Nucleus accumbens (tissue), 56 donors: ENCODE measurements at regions not wholly inside any gene's neighbourhood (a gene's known extent, or its start where the extent isn't known, plus 50 kb on each side); places are given as distances from the start of the nearest gene placed in this dataset.

Experiments used
- DNase-seq, 56 donors: peaks; one replicate each; lab custom pipeline; 2025; lab: John Stamatoyannopoulos, UW

DNA sequence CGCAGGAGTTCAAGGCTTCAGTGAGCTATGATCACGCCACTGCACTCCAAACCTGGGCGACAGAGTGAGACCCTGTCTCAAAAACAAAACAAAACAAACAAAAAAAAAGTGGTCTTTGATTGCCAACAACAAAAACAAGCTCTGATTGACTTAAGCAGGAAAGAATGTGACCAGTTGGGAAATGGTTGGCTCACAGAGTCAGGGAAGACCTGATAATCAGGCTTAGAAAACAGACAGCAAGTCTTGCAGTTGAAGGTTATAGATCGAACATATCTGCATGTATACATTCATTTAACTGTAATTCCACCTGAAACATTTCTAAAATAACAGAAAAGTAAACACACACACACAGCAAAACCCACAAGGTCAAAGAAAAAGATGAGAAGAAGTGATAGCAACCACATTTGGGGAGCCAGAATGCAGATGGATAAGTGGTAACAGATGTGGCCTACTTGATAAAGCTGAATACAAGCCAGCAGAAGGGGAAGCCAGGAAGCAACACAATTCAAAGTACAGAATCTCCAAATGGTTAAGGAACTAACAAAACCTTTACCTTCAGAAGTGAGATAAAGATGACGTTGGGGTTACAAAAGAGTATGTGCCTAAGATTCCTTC is 699.9 kb upstream of the ZNF385D start:
- DNase-seq: no peak

DNA sequence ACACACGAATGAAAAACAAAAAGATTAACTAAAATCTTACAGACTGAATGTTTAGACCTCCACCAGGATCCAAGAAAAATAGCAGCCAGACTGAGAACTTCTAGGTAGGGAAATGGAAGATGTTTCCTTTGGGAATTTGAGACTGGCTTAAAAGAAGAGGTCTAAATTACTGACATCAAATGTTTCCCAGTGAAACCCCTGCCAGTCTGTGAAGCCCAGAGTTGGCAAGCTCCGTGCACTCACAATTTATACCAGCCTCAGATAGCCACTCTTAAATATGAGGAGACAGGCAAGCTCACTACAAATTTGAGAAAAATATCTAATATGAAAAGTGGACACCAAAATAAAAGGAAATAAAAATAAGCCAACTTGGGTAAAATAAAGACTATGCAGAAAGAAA is 700.5 kb upstream of the ZNF385D start:
- DNase-seq: no peak

DNA sequence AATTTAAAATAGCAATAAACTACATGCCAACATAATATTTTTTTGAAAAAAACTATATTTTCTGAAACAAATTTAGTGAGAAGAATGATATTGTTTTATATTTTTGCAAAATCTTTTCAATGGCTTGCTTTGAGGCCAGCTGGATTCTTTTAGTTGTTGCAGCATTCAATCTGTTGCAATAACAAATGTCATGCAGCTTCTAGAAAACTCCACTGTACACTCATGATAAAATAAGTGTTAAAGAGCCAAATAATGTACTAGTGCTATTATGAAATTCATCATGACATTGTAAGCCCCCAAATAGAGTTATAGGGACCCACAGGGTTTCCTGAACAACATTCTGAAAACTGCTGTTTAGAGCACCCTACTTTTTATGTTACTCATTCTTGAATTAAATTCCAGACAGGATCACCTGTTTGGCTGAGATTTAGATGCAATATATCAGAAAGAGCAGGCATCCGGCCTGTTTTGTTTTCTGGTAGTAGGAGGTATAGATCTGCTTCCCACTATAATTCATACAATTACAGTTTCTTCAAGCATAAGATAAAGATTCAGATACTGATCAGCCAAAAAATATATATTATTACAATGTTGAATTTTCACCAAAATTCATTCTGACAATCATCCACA is 703.0 kb upstream of the ZNF385D start:
- no peak for DNase-seq

DNA sequence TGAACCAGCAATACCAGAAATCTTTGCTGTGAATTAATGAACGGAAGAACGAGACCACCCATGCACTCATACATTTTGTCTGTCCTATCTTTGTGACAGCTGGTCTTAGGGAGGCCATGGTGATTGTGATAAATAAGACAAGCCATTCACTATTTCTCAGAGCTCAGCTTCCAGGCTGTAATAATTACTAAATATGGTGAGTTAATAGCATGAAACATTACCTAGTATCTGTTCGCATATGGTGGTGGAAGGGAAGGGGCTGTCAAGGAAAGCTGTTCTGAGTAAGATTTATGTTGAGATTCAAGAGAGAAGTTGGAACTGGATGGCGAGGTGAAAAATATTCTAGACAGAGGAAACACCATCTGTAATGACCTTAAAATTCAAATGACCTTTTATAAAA is 719.0 kb upstream of the ZNF385D start:
- no peak for DNase-seq

DNA sequence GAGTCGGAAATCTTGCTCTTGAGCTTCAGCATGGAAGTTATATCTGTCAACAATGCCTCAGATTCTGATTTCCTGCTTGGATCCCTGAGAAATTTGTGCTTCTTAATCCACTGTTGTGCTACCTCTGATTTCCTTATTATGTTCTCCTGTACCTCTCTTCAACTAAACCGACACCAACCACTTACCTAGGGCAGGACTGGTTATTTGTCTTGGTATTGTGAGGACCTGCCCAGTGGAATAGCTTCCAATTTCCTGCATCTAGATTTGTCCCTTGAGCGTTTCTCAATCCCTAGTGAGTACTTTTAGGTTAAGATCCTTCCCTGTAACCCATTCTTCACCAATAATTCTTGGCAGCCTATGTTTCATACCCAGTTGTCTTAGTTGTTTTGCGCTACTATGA is 720.5 kb upstream of the ZNF385D start:
- DNase-seq: no peak

DNA sequence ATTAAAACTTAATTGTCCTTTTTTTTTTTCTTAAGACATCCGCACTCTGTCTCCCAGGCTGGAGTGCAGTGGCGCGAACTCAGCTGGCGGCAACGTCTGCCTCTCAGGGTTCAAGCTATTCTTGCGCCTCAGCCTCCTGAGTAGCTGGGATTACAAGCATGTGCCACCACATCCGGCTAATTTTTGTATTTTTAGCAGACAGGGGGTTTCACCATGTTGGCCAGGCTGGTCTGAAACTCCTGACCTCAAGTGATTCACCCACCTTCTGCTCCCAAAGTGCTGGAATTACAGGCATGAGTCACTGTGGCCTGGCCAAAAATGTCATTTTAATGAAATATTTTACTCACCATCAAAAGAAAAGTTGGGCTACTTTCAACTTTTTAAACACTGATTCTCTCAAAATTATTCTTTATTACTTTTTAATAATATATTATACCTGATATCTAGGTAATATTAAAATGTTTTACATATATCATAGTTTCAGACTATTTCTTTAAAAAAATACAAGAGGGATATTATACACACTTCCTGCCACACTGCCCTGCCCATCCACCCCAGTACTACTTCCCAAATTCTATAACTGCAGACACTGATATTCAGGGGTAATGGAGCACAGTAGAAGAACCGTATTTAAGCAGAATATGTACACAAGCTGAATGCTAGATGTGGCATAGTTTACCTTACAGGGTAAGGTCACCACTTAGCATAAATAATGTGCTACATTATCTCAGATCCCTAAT is 723.9 kb upstream of the ZNF385D start:
- DNase-seq: no peak

DNA sequence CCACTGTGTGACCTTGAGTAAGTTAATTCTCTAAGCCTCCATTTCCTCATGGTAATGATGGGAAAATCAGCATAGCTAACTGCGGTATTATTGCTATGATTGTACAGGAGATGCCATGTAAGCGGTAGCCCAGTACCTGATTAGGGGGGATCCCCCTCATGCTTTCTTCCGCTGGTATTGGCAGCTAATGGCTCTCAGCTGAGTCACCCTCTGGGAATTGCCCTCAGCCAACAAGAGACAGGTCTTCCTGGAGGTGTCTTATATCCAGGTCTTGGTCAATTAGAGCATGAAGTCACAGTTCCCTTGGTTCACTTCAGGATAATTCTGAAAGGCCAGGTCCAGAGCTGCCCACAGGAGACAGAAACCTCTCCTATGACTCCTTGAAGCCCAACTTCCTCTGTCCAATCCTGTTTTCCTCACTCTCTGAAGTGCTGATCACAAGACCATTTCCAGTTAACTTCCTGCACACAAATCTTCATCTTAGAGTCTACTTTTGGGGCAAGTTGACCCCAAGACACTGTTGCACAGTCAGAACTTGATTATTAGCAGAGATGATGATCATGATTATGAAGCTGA is 724.7 kb upstream of the ZNF385D start:
- no peak for DNase-seq

DNA sequence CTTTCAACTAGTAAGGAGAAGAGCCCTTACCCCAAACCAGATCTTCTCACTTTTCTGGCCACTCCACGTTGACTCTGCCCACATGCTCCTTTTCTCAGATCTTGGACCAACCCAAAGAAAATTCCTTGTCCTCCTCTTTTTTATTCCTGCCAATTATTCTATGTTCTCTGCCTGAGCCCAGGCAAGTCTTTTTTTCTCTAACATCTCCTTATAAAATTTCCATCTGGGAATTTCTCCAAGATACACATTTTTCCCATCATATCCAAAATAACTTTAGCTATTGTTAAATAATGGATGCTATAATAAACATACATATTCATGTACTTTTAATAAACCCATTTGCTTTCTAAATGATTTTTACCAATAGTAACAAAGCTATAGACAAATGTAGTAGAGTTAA is 726.0 kb upstream of the ZNF385D start:
- DNase-seq: no peak

DNA sequence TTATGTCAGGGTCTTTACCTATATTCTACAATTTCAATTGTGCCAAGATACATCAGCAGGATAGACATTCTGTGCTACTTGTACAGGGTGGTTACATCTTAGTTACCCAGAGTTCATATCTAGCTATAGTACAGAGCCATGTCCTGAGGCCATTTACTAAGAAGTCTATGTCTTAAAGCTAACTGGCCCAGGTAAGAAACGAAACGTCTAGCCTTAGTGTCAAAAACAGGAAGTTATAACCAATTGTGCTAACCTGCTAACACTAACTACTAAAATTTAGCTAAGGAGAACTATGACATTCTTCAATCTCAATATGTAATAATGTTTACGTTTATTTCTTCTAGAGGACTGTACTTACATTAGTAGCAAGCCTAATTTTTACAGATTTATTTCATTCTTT is 717.2 kb upstream of the UBE2E2 start:
- DNase-seq: no peak

DNA sequence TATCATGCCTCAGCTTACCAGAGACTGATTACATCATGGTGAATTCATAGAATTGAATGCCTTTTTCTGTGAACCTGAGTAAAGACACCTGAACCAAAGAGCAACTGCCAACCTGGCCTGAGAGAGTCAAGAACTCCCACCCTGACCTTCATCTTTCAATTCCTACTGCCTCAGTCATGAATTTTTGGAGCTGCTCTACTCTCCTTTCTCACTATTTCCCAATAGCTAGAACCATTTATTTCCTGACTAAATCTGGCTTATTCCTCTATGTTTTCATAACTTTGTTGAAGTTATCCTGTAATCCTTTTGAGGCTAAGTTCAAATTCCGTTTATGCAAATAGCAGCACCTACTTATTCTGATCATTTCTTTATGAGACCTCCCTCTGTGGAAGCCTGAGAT is 712.4 kb upstream of the UBE2E2 start:
- DNase-seq: no peak

DNA sequence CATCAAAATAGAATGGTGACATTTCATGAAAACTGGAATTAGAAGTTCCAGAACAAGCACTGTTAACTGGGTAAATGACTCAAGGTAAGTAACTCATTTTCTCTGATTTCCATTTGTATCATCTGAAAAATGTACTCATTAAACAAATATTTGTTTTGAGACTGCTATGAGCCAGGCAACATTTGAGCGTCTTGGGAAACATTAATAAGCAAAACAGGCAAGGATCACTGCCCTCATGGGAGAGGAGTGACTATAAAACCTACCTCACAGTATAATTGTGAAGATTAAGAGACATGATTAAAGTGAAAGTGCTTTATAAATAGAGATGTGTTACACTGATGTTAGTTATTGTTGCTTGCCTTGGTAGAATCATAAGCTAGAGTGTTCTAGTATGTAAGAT is 711.8 kb upstream of the UBE2E2 start:
- DNase-seq: no peak

DNA sequence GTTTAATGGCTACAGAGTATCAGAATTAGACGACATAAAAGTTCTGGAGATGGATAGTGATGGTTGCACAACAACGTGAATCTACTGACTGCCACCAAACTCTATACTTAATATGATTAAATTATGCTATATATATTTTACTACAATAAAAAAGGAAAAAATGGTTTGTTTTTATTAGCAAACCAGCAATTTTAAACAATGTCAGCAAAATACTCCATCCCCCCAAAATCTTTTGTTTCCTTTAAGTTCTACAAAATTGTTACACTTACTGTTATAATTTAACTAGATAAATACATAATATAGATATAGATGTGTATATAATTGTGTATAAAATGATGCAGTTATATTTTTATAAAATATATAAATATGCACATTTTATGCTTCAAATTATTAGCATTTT is 710.8 kb upstream of the UBE2E2 start:
- DNase-seq: no peak

DNA sequence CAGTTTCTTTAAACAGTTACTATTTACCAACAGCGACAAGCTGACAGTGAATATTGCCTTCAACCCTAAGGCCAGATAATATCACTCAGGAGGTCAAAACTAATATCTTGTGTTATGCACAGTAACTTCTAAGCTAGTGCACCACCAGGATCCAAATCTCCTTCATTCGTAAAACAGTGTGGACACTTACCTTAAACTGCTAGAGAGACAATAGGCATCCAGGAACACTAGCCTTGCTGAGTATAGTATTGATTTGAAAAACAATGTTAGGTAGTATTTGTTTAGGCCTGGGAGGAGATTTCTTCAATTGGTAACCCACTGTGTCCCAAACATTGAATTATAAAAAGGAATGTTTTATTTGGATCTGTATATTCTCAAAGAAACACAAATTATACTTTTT is 707.9 kb upstream of the UBE2E2 start:
- no peak for DNase-seq

DNA sequence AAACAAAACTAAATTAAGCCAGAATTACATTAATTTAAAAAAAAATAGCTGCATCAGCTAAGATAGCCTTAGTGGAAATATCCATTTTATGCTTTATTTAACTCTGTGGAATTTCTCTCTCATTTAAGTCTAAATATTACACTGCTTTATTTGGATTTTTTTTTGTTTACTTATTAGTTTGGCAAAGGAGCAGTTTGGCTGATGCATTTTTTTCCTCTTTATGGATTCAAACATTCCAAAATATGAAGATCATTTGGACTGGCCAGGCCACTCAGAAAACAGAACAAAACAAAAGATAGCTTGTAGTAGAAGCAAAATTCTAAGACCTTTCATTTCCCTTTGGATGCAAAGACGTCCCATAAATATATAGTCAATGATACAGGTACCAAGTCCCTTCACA is 707.3 kb upstream of the UBE2E2 start:
- no peak for DNase-seq

DNA sequence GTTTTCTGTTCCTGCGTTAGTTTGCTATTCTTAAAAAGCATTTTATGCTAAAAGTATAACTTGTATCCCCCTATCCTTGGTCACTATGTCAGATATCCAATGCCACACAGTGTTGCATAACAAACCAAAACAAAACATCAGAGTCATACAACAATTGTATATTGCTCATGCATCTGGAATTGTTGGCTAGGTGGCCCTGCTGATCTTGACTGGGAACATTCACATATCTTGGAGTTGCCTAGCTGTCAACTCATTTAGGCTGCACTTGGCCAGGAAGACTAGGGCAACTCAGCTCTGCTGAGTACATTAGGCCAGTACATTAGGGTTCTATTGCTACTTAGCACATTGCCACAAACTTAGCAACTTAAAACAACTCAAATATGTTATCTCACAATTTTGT is 706.5 kb upstream of the UBE2E2 start:
- no peak for DNase-seq

DNA sequence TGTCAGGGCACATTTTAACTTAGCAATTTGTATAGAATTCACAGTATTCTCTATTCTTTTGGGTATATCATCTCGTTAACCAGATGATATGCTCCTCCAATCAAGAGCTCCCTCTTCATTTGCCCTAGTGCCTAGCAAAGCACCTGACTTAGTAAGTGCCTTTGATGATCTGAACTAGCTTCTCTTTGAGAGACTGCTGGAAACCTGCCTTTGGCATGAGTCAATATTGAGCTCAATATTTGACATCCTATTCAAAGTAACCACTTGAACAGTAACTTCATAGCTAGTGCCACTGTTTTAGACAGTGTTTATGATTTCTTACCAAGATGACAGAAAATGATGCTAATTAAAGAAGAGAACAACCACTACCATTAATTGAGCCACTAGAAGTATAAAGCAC is 696.3 kb upstream of the UBE2E2 start:
- no peak for DNase-seq

DNA sequence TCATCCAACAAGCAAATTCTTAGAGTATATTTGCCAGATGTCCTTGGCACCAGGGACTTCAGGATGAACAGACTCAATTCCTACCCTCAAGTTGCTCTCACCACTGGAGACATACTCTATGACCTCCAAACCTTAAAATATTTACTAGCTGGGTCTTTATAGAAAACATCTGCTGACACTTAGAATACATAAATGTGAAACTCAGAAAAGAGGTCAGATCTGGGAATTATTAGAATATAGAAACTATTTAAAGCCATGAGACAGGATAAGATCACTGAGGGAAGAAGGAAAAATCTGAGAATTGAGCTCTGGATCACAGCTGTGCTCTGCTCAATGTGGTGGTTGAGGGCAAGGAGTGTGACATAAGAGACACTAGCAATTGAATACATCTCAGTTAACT is 695.4 kb upstream of the UBE2E2 start:
- DNase-seq: no peak

DNA sequence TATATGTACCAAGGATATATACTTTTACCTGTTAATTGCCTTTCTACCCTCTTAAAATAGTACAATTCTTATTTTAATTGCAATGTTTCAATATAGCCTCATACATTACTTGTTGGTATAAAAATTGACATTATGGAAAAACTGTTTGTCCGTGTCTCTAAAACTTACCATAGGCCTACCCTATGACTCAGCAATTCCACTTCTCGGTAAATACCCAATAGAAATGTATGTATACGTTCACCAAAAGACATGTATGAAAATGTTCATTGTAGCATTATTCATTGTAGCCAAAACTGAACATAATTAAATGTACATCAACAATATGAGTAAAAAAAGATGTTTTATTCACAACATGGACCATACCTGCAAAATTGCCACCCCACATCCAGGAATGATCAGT is 679.2 kb upstream of the UBE2E2 start:
- DNase-seq: no peak

DNA sequence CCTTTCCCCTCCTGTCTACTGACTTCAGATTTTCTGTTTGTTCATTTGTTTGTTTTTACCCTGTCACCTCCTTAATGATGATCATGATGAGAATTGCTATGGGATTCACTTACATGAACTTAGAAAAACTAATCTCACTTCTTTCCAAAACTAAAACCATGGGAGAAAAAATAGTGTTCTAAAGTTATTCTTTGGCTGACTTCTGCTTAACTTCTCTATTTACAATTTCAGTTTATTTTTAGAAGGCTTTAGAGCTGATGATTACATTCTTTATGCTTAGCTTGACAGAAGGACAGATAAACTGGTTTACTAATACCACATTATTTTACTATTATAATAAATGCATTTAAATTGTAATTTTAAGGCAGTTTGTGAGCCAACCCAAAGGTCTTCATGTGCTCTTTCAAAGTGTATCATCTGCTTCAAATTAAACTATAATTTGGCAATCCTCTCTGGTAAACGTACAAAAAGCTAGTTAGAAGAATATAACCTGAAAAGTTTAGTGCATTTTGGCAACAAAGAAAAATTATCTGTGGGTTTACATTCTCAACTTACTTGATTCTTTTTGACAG is 676.8 kb upstream of the UBE2E2 start:
- DNase-seq: no peak

DNA sequence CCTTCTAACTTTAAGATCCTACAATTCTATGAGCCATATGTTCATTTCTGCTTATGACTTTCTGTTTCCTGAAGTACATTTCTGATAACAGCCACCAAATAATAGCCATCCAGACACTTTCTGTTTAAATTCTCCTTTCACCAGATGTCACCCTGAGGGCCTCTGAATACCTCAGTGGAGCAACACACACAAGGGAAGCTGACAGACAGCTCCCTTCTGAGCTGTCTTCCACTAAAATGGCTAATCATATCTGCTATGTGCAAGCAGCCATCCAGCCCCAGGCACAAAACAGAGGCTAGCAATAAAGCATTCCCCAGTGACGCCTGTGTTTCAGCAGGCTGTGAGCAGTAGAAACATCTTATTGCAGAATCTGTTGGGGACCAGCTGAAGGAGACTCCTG is 666.6 kb upstream of the UBE2E2 start:
- no peak for DNase-seq

DNA sequence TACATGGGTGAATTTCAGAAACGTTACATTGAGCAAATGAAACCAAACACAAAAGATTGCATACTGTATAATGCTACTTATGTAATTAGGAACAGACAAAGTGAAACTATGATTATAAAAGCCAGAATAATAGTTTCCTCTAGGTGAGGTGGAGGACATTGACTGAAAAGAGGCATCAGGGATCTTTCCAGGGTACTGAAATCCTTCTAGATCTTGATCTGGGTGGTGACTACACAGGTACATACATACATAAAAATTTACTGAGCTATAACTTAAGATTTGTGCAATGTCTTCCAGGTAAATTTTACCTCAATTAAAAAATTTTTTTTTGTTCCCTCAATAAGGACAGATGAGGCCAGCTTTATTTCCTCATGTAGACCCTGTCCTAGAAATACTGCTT is 665.6 kb upstream of the UBE2E2 start:
- DNase-seq: no peak

DNA sequence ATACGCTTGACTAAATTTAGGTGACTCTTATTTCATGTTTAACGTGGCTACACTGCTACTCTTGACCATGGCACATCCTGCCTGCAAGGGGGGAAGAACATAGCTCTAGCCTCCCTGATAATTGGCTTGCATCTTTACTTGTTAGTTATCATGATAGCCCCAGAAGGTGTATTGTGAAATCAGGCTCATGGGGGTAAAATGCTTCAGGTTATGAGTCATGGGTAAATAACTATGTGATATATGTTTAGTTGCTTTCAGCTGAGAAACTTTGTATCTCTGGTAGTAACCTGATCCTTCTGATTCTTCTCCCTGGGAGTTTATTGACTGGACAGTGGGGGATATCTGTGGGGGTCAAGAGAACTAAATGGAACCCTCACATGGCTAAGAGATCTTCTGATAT is 660.8 kb upstream of the UBE2E2 start:
- no peak for DNase-seq
